Hematopoietic multipotent progenitor cell (in vitro differentiated cells): ENCODE measurements at regions not wholly inside any gene's neighbourhood (a gene's known extent, or its start where the extent isn't known, plus 50 kb on each side); places are given as distances from the start of the nearest gene placed in this dataset.

ENCODE experiments used
- DNase-seq, 3 donors: peaks; one replicate each; pipeline ENCODE4 v3.0.0-alpha.2; 2011 to 2015; ENCODE audit warnings: low read depth in 2 of 3, low spot score in 2 of 3

DNA sequence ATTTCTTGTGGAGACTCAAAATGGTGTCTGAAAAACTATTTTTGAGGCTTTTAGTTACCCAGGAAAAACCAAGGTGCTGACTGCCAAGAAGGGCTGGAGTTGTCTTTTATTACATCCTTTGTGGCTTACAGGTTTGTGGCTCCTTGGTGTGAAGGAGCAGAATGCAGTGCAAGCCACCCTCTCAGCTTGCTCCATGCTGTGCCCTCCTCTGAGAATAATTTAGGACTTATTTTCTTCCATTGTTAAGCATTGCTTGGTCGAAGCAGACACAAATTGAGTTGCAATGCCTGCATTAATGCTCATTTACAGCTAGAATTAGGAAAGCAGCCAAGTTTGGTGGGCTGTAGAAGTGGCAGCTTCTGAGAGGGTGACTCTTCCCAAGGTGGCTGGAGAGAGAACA lies 272.2 kb downstream of the KIF4B start:
- no peak for DNase-seq

DNA sequence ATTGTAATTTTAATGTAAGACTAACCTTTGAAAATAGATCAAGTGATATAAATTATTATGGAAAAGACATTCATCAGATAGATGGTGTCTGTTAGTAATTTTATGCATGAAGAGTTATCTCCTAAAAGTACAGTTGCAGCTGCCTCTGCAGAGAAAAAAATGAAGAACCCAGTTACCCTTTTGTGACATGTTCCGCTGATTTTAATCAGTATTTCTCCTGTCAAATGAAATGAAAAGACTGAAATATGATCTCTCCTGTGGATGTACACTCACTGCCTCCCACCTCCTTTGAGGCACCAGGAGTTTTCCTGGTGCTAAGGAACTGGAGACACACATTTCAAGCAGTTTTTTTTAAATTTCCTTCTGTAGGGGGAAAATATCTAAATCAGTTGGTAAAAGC lies 277.4 kb downstream of the KIF4B start:
- no peak for DNase-seq

DNA sequence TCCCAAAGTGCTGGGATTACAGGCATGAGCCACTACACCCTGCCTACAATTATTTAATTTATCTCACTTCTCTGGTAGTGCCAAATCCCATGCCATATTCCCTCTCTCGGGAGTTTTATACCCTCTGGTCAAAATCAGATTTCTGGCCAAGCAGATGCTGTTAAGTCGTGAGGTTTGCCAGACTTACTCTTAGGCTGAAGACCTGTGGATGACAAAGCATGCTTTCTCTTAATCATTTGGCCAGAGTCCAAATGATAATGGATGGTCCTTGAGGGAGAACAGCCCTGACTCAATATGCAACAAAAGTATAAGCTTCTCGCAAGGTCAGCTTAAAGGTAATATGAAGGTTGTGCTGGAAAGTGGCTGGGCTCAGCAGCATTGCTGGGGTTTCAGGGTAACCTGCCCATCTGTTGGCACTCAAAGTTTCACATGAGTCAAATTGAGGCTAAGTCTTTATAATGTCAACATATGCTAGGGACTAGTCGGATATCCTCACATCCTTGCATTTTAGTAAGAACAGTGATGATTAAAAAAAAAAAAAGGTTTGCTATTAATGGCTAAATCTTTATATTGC lies 280.1 kb downstream of the KIF4B start:
- DNase-seq, result no peak

DNA sequence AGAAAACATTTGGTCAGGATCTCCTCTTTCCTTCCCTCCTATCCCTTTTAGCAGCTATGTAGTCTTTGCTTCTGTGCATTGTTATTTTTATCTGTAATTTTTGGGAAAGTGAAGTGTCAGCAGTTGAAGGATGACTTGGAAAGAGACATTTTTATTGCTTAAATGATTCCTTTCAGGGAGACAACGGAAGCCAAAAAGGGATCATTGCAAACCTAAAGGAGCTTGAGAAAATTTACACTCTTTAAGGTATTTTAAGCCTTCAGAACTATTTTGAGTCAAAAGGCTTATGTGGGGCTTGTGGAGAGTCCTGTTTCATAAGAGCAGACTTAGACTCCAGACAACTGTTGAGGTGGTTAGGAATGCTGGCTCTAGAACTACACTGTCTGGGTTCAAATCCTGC lies 281.6 kb downstream of the KIF4B start:
- no peak for DNase-seq

DNA sequence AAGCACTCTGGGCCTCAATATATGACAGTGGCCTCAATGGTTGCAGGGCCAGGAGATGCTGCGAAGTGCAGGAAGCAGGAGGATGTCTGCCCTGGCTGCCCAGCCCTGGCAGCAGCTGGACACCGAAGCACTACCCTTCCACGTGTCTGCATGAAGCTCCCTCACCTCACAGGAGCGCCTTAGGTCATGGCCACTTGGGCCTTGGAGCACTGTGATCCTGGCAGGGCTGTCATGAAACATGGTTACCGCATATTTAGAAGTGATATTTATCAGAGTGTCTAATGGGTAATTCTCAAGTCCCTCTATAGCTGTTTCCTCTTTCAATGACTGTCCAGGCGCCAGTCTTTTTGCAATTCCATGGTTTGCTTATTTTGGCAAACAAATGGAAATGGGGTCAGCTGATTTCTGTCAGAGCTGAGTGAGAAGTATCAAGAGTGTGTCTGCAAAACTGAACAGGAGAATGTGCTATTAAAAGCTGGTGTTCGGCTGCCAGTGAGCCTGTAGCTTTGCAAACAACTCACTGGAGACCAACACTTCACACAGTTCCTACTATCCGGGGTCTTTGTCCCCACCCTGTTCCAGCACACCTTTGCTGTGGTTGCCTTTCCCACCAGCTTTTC lies 285.9 kb downstream of the KIF4B start:
- DNase-seq, result no peak

DNA sequence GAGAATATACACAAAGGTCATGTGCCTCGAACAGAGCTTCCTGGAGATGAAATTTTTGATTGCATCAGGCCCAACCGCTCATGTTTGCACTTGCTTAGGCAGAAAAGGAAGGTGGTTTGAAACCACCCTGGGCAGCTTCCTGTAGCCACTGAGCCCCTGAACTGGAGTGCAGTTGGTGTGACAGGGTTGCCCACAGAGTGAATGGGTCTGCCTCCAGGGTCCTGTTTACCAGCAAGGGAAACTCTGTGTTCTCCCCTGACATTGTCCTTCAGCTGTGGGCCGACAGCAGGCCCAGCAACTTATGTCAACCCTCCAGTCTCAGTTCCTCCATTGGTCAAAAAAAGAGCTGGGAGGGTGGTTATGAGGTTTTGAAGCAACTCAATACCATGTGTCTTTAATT lies 289.6 kb downstream of the KIF4B start:
- no peak for DNase-seq

DNA sequence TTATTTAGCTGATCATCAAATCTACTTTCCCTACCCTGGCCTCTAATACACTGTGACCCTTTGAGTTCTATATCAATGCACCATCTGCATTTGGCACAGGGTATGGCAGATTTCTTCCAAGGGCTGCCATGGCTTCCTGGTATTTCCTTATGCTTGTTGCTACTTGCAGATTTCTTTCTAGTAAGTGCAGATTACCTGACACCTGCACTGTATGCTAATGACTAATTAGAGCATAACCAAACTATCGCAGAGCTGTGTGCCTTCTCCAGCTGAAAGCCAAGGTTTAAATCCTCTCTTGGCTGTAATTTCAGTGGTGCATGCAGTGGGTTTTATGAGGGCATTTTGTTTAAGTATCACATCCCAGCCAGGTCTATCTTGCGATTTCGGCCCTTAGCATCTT lies 293.7 kb downstream of the KIF4B start:
- DNase-seq, result no peak

DNA sequence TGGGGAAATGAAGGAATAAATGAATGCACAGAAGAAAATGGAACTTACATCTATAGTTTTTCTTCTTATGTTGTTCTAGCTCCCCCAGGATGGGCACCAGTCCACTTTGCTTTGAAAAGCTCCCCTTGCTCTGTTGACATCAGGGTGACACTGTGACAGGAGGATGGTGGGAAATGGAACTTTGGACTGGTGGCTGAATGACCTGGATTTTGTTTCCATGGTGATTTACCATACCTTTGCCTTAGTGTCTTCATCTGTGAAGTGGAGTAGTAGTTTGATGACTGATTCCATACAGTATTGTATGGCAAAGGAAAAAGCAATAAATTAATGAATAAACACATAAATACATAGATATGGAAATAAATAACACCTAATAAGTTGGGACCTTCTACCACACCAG lies 294.7 kb downstream of the KIF4B start:
- DNase-seq, result no peak

DNA sequence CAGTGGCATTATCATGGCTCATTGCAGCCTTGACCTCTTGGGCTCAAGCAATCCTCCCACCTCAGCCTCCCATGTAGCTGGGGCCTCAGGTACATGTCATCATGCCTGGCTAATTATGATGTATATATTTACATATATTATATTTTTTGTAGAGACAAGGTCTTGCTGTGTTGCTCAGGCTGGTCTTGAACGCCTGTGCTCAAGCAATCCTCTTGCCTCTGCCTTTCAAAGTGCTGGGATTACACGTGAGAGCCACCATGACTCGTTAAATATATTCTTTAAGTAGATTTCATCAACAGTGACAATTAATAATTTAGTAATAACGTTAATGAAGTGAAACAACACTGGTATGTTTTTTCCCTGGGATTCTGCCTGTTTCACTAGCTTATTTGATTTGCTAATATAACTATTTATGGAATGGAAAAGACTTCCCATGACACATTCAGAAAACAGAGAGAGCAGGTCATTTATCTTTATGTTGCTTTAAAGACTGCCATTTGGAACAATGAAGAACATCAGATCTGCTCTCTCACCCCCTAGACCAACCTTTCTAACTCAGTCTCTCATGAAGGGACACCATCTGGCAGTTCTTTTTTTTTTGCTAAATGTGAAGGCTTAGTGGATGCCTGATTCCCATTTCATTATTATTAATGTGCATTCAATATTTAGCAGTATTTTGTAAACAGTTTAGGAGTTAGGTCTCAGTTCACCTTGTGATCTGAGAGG lies 295.6 kb downstream of the KIF4B start:
- no peak for DNase-seq

DNA sequence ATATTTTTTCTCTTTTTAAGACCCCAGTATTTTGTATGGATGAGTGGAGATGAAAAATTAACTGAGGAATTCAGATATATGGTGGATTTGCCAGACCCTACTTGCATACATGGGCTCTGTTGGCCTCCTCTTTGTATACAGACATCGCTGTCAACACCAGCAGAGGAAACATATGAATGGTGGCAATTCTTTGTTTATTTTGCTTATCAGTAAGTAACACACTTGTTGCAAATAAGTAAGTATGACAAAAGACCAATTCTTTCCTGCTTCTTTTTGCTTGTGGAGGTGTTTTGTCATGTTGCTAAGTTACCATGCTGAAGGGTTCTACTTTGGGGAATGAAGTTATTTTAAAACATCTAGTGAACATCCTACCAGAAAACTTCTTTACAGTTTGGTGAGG lies 298.2 kb downstream of the KIF4B start:
- DNase-seq, result no peak

DNA sequence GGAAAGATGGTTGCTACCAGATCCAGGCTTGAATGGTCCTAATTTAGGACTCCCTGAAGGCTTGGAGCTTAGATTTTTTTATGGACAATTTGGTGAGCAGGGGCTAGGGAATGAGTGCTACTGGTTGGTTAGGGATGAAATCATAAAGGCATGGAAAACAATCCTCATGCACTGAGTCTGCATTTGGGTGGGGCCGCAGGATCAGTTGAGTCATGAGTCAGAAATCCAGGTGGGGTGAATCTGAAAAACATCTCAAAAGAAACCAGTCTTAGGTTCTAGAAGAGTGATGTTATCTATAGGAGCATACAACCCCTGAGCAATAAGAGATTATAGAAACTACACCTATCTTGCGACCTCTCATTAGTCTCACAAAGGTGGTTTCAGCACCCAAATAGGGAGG lies 300.0 kb downstream of the KIF4B start:
- no peak for DNase-seq

DNA sequence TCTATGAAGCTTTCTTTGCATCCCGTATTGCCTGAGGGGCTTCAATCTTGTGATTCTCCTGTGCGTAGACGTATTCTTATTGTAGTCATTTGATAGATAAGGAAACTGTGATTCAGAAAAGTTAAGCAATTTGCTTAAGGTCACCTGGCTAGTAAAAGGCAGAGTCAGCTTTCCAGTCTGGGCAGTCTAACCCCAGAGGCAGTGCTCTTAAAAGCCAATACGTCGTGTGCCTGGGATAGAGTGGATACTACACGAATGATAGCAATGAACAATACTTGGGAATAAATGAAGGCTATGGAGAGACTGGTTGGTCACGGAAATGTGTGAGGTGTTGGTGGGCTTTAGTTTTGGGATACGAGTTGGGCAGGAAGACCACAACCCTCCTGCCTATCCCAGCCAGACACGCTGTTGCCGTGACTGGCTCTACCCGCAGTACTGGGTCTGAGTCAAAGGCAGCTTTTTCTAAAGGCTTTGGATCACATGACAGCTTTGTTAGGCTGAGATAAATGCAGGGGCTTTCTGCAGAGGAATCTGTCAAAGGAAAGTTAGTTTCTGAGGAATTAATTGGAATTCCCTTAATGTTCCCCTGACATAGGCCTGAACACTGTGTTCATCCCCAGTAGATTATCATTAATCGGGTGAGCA lies 302.6 kb downstream of the KIF4B start:
- DNase-seq, result no peak

DNA sequence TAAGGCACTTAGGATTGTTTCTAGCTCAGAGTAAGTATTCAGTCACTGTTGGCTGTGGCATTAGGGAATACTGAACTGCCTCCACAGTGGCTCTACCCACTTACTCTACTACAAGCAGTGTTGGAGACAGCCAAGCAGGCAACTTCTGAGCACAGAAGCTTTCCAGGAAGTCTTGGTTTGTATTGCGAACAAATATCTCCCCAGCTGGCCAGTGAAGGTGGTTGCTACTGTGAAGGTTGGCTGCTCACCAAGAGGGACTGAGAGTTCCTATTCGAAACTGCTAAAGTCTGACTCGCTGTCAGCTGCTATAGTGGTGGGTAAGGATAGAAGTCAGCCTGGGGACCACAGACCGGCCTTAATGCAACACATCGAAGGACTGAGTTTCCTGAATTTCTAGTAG lies 319.1 kb downstream of the KIF4B start:
- no peak for DNase-seq

DNA sequence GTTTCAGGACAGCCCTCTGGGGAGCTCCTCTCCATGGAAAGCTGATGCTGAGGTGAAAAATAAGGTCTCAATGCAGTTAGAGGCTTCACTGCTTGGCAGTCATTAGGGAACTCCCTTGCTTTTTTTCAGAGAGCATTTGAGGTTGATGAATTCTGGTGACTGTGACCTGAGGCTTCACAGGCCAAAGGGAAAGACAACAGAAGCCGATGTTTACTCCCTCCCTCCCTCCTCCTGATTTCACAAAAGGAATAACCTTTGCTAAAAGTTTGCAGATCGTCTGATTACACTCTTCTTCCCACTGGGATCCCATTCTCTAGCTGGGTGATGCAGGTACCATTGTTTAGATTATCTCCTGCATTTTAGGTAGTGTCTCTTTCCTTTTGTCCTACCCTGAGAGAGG lies 329.4 kb downstream of the KIF4B start:
- DNase-seq, result no peak

DNA sequence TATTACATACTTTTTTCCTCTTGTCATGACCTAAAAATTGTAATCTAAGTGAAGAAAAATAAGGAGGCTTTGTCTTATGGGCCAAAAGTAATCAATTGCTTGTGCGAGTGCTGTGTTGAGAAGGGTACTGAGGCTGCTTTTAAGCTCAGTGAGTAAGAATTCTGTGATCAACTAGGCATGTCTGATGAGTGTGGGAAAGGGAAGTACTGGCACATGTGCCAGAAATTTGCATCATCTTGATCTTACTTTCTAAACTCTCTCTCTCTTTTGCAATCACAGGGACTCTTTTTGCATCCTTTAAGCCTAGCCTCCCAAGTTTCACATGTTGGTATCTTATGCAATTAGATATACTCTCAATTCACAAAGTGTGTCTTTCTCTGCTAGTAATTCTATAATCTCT lies 329.9 kb downstream of the KIF4B start:
- no peak for DNase-seq

DNA sequence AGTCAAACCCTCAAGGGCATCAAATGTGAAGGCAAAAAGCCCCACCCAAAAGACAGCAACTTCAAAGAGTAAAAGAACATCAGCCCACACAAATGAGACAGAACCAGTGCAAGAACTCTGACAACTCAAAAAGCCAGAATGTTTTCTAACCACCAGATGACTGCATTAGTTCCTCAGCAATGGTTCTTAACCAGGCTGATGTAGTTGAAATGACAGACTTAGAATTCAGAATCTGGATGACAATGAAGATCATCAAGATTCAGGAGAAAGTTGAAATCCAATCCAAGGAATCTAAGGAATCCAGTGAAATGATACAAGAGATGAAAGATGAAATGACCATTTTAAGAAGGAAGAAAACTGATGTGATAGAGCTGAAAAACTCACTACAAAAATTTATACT lies 339.7 kb downstream of the KIF4B start:
- DNase-seq, result no peak

DNA sequence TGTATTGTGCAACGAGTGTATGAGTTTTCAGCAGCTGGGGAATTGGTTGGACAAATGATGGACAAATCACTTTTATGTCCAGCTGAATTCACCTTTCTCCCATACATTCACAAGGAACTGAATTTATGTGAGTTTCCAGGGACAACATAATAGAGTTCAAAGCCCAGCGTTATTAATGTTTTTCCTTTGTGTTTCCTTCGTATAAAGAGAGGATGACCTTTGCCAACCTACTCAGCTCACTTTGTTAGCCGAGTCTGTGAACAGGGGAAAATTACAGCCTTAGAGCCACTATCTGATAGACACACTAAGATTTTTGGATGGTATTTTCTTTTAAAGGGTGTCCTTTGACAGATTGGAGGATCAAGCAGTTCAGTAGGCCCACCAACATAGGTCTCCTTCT lies 352.5 kb downstream of the KIF4B start:
- no peak for DNase-seq

DNA sequence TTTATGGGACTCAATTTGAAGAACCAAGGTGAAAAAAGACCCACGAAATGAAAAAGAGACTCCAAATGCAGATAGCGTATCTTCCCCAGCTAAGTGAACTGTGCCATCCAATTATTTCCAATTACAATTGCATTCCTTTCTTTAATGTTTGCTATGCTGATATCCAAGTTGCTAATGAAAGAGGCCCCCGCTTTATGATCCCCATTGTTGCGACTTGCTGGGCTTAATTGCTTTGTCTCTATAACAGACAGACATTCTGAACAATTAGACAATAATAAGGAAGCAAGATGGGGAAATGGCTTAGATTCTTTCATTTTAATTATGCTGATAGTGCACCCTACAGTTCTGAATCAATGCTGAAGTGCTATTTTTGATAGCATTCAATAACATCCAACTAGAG lies 354.3 kb downstream of the KIF4B start:
- DNase-seq, result no peak

DNA sequence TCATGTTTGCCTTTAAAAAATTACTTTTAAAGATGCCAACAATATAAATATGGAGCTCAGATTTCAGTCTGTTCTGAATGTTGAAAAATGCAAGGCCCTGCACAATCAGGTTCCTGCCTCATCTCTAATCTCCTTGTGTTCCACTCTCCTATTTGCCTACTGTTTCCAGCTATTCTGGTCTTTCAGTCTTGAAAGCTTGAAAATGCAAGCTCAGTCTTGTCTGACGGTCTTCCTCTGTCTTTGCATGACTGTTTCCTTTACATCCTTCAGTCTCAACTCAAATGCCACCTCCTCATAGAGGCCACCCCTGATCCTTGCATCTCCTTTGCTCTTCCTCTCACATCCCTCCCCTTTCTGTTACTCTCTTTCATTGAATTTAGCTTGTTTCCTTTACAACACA lies 354.9 kb downstream of the KIF4B start:
- DNase-seq, result no peak

DNA sequence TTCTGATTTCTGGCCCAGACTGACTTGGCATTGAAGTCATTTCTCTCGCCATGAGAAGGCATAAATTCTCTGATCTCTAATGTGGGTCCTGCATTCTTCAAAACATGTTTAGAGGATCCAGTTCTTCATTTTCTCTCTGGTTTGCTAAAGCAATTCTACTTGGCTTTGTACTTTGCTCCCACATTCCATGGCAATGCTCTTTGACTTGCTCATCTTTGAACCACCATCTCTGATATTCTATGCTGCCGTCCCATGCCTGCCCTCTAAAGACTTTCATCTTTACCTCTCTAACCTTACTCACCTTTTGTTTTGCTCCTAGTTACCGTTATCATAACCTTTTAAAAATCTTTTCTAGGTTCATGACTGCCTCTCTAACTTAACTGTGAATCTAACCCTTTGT lies 366.9 kb downstream of the KIF4B start:
- DNase-seq, result no peak

DNA sequence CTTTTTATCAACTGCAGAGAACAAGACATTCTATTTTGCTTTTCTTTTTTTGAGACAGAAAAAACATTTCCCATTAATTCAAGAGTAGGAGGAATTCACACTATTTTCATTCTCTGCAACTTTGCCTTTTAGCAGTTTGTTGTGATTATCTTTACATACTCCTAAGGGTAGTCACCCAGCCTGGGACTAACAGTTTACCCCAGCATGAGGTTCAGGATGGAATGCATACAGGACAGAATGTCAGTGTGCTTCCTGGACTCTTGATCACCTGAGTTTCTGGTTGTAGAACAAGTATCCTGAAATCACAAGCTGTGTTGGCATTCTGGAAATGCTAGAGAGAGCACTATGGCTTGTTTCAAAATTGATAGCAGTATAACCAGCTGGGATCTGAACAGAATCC lies 368.1 kb downstream of the KIF4B start:
- no peak for DNase-seq

DNA sequence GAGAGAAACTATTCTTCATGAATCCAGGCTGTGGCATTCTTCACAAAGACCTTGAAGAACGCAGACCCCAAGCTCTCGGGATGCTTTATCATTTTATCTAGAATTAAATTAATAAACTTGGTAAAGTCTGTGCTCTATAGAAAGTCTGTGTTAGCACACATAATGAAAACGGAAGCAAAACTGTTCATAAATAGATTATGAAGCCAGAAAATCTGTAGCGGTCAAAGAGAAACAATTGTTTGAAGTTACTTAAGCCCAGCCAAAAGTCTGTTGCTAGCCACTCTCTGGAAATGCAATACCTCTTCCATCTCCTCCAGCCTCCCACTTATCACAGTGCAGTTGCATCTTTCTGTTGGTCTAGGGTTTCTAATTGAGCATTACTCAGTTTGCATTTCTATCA lies 375.9 kb downstream of the KIF4B start:
- no peak for DNase-seq
